Smooth muscle cell of the brain vasculature (primary cell): ENCODE measurements at regions not wholly inside any gene's neighbourhood (a gene's known extent, or its start where the extent isn't known, plus 50 kb on each side); places are given as distances from the start of the nearest gene placed in this dataset.
"Not testable (repeated sequence)": the region's sequence is repeated elsewhere in the genome, so short reads cannot be mapped to it uniquely, and the experiment has no call there.

Experiments used
- DNase-seq: peaks from one replicate; pipeline ENCODE4 v3.0.0-alpha.2; 2012; ENCODE audit warnings: low read depth, low spot score

DNA sequence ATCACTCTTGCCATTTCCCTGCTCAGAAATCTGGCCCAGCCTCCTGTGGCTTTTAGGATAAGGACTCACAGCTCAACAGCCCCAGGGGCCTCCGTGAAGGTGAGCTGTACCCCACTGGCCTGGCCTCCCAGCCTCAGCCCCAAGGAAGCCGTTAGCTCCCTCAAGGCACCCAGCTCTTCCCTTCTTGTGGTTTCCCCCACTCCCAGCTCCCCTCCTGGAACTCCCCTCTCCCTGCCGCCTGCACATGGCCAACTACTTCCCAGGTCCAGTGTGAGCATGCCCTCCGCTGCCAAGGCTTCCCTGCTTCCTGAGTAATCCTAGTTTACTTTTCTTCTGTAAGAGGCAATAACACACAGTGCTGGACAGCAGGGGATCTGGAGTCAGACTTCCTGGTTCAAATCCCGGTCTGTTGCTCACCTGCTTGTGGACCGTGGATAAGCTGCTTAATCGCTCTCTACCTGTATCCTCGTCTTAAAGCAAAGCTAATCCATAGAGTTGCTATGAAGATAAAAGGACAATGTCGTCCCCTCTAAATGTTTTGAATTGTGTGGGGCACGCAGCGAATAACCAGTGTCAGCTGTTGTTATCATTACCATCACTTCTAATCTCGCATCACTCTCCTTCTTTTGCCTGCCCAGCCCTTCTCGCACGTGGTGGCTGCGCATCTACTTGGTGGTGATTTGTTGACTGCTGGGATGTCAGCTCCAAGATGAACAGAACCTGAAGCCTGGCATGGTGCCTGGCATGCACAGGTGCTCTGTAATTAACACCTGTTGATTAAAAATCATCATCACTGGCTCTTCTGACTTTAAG is 86.6 kb downstream of the C5orf15 start:
- DNase-seq, result no peak

DNA sequence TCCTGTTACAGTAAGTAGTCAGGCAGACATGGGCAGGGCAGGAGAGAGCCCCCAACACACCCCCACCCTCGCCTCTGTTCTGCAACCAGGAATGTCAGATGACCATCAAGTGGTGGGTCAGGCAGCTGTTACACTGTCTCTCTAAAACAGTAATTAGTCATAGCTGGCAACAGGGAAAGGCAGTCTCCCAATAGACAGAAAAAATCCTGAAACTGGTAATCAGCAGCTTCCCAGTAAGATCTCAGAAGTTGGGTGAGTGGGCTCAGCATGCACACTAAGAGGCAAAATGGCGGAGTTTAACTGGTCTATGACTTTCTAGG is 90.2 kb downstream of the C5orf15 start:
- DNase-seq, result no peak

DNA sequence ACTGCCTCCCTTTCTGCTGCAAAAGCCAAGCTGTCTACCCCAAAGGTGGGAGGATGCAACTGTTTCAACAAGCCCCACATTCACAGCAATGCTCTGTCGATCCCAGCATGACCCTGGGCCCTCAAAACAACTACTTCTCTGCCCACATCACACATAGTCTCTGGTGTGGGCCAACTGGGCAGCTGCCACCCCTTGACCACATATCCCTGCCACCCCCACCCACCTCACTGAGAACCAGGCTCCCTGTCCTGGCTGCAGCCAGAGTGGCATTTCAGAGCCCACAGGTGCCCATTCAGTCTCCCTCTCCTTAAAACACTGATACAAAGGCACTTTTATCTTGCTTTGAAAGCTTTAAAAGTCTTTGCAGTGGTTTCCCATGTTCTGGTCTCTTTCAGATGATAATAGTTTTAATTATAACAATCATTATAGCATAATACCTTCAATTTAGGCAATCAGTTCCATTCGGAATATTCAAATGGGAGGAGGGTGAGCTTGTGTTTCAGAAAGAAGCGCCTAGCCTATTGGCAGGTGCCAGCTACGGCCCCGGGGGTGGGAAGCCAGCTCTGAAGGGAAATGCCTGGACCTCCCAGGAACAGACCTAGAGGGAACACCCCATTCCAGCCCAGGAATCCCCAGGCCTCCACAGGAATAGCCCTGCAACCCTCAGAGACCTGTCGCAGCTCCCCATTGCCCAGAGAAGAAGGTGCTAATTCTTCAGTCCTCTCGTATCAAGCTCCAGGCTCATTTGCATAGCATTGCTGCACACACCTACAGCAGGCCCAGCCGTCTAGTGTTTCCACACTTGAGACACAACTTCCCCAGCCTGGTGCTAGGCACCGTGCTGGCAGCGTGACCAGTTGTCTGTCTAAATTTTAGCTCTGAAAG is 90.8 kb downstream of the C5orf15 start:
- DNase-seq, result no peak

- no peak for DNase-seq
These were observed 92.2 kb downstream of the C5orf15 start for GRCh38 chr5:133876266-133876665.

DNA sequence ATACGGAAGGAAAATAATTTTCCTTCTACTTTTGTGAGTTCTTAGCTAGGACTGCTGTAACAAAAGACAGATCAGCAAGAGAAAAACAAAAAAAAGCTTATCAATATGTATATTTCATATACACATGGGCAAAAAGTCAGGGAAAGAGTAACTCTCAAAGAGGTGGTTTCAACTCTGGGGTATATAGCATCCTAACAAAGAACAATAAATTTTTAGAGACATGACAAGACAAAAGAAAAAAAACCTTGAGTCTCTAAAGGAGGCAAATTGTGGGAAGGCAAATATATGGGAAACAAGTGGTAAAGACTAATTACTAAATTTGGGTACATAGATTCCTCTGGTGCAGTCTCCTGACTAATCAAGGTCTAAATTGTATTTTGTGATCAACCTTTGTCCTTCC is 93.2 kb downstream of the C5orf15 start:
- no peak for DNase-seq

DNA sequence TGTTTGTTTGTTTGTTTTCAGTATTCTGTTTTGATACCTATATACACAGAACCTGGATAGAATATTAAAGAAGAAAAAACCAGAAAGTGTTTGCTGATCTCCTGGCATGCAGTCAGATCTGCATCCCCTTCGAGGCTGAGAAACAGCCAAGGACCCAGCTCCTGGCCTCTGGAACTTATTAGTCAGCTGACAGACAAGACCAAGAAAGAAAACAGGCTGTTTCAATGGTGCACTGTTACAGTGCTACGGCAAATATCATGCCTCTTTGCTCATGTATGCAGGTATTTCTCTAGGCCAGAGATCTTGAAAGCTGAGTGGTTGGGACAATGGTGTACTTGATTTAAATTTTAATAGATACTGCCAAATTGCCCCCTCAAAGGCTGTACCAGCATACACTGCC is 95.0 kb downstream of the C5orf15 start:
- no peak for DNase-seq

DNA sequence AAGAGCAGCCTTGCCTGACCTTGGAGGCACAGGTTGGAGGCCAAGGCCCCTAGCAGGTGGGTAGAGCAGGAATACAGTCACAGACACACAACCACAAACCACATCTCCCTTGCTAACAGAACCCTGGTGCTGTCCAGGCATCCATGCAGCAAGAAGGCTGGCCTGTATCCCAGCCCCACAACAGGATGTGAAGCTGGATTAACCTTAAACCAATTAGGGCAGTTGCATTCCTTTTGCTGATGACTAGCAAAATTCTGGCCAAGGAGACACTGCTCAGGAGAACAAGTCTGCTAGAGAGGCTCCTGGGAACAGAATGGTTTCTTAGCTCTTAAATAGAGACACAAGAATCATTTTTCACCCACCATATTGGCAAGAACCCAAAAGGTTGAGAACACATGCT is 97.8 kb downstream of the C5orf15 start:
- DNase-seq, result no peak

GRCh38 chr5:133869519-133870335 is 98.7 kb downstream of the C5orf15 start:
- no peak for DNase-seq

GRCh38 chr5:133868946-133869518 is 99.4 kb downstream of the C5orf15 start:
- no peak for DNase-seq

DNA sequence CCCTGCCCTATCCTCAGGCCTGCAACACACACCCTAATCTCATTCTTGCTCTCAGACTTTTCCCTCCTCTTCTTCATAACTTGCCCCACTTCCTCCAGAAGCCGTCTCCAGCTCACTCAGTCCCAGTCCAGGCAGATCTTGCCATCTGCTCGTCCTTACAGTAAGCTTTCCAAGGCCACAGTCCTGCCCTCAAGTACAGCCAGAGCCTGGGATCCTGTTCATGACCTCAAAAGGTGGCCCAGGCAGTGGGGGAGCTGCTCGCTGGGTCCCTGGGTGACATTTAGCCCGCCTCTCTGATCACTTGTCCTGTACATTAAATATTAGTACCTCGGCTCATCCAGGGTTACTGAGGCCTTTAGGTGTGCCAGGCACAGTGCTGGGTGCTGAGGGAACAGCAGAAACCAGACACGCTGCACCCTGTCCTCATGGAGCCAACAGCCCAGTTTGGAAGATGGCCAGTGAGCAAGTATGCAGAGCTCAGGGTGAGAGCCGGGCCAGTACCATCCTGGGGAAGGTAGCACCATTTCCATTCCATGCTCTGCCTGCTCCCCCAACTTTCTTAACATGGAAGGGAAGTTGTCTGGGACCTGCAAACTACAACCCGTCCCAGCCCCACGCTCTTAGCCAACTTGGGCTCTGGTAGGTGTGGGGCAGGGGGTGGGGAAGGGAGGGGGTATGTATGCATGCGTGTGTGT is 100.4 kb downstream of the C5orf15 start:
- DNase-seq, result no peak

DNA sequence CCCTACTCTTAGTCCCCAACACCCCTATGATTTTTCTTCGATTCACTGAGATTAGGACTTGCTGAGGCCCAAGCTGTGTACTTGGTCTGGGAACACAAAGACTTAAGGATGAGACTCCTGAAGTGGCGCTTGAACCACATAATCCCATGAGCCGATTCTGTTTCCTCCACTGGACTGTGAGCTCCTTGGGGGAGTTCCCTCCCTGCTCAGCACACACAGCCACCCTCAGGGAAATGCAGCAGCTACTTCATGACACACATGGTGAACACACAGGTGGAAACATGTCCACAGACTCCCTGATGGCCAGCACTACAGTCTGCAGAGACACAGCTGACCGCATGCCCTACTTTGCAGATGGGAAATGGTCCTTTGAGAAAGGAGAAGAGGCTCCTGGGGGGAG is 101.1 kb downstream of the C5orf15 start:
- no peak for DNase-seq

DNA sequence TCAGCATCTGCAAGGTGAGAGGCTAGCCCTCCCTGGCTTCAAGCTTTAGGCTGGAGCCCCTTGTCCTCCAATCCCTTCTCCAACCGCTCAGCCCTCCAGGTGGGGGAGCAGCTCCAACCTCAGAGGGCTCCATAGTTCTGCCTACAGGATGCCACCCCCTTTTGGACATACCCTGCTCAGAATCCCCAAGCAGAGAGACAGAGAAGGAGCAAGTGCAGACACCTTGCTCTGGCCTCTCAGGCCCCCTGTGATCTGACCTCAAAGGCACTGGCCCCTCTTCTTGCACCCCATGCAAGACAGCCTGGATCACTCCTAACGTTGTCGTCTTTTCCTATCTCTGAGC is 101.6 kb downstream of the C5orf15 start:
- no peak for DNase-seq

DNA sequence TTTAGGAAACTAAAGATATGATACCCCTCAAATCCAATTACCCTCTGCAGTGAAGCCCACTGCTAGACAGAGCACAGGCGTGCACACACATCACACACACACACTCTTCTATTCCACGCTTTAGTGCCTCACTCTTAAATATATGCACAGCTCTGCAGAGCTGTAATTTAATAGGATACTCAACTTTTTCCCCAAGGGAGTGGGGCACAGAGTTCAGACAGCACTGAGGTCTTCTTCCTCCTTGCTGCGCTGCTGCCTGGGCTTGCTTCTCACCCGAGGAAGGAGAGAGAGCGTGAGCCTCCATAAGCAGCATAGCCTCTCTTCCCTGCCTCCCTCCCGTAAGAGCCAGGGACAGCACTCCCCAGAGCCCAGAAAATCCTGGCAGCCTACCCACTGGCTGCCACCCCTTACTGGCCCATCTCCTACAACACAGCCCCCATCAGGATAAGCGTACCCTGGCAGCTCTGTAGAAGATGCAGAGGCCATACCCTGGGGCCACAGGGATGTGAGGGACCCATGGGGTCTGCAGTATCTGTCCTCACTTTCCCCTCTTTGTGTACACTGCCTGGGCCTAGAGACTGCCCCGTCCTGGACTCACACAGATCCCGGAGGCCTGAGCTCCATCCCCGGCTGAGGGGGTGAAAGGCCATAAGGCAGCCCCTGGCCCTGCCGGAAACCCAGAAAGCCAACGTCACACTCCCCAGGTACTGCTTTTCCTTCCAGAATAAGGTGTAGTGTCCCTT is 102.1 kb downstream of the C5orf15 start:
- DNase-seq, result no peak

GRCh38 chr5:133865113-133865512 is 103.3 kb downstream of the C5orf15 start:
- no peak for DNase-seq

GRCh38 chr5:133864711-133865110 is 103.7 kb downstream of the C5orf15 start:
- no peak for DNase-seq

DNA sequence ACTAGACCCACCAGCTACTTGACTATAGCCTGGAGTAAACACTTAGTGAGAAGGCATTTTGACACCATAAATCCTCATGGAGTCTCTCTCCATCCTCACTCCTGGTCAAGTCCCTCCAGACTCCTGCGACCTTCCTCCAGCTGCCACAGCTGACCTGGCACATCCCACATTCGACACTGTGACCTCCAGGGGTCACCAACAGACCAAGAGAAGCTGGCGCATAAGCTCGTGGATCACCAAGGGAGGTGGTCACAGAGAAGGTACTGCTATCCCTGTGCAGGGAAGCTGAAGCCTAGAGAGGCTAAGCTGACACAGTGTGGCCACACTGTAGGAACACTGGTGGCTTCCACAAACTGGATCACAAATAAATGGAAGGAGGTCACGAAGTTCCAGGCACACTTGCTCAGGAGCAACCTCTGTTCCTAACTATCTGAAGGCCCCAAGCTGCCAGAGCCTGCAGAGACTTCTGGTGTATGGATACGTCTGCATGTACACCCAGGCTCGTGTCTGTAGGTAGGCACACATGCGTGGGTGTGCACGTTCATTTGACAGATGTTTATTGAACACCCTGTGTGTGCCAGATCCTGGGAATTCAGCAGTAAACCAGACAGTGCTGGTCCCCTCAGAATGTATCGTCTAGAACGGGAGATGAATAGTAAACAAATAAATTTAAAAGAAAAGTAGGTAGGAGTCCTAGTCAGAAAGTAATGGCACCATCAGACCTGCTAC is 104.4 kb downstream of the C5orf15 start:
- DNase-seq, result no peak

- no peak for DNase-seq
These were observed 107.2 kb downstream of the C5orf15 start for GRCh38 chr5:133861161-133861737.

DNA sequence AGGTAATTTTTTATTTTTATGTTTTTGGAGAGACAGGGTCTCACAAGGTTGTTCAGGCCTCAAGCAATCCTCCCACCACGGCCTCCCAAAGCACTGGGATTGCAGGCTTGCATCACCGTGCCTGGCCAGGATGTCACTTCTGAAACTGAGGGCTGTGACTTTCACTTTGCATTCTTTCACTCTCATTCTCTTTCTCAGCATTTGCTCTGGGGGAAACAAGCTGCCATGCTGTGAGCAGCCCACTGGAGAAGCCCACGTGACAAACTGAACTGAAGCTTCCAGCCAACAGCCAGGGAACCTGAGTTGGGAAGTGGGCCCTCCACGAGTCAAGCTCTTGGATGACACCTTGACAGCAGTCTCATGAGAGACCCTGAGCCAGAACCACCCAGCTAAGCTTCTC is 109.4 kb downstream of the C5orf15 start:
- no peak for DNase-seq

GRCh38 chr5:133857595-133858313 is 110.7 kb downstream of the C5orf15 start:
- DNase-seq, result not testable (repeated sequence)
